ENCODE measurements at regions not wholly inside any gene's neighbourhood (a gene's known extent, or its start where the extent isn't known, plus 50 kb on each side); places are given as distances from the start of the nearest gene placed in this dataset.

GRCh38 chr2:128543646-128544045, 225.0 kb upstream of the HS6ST1 start:
- DNase-seq (ENCODE audit: low read depth) = no peak
- no peak for TF ChIP-seq CTCF (IDR thresholded peaks at IDR 0.05; ENCODE audit: insufficient read depth, low read length)
- no peak overlapping the region for H3K4me3 ChIP-seq (ENCODE audit: low read depth, low read length)

GRCh38 chr2:128544321-128545037, 225.8 kb upstream of the HS6ST1 start:
- no peak overlapping the region for H3K4me3 ChIP-seq (ENCODE audit: low read depth, low read length)
- DNase-seq (ENCODE audit: low read depth) = no peak
- TF ChIP-seq CTCF (IDR thresholded peaks at IDR 0.05; ENCODE audit: insufficient read depth, low read length) = no peak

GRCh38 chr2:128545085-128545484, 226.4 kb upstream of the HS6ST1 start:
- no peak for TF ChIP-seq CTCF (IDR thresholded peaks at IDR 0.05; ENCODE audit: insufficient read depth, low read length)
- DNase-seq (ENCODE audit: low read depth) = no peak
- H3K4me3 ChIP-seq (ENCODE audit: low read depth, low read length) = no peak overlapping the region

DNA sequence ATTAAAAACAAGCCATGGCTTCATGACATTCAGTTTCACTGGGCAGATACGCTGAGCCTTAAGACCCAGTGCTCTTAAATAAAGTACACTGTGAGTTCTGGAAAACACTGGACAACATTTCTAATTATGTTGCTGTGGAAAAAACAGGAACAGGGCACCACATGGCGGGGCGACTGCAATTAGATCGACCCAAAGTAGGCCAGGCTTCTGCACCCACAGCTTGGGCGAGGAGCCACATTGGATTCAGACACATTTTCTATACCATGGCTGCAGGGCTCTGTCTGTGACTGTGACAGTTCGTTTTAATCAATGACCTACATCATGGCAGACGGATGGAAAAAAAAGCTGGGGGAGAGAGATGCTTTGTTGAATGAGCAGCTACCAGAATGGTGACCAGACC, 227.2 kb upstream of the HS6ST1 start:
- DNase-seq (ENCODE audit: low read depth) = no peak
- H3K4me3 ChIP-seq (ENCODE audit: low read depth, low read length) = no peak overlapping the region
- TF ChIP-seq CTCF (IDR thresholded peaks at IDR 0.05; ENCODE audit: insufficient read depth, low read length) = no peak

DNA sequence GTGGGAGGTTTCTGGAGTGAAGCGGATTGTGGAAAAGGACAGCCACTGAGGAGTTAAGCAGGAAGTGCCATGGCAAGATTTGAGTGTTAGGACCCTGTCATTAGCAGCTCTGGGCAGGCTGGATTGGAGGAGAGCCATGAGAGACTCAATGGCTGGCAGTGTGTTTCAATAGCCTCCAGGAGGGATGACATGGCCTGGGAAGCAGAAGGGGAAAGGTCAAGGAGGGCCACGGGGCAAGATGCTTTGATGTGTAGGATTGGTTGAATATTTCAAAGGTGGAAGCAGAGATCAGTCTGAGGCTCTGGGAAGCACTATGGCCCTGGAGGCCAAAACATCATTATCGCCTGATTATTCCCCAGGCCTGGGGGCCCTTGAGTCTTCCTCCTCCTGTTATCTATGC, 229.0 kb upstream of the HS6ST1 start:
- DNase-seq (ENCODE audit: low read depth) = no peak
- no peak for TF ChIP-seq CTCF (IDR thresholded peaks at IDR 0.05; ENCODE audit: insufficient read depth, low read length)

GRCh38 chr2:128548461-128548891, 229.8 kb upstream of the HS6ST1 start:
- DNase-seq (ENCODE audit: low read depth) = no peak
- TF ChIP-seq CTCF (IDR thresholded peaks at IDR 0.05; ENCODE audit: insufficient read depth, low read length) = no peak
- H3K4me3 ChIP-seq (ENCODE audit: low read depth, low read length) = no peak overlapping the region

More for the DNA sequence above, 229.0 kb upstream of the HS6ST1 start:
- H3K4me3 ChIP-seq (ENCODE audit: low read depth, low read length) = no peak overlapping the region

- H3K4me3 ChIP-seq (ENCODE audit: low read depth, low read length) = no peak overlapping the region
- no peak for TF ChIP-seq CTCF (IDR thresholded peaks at IDR 0.05; ENCODE audit: insufficient read depth, low read length)
- no peak for DNase-seq (ENCODE audit: low read depth)
These were observed 230.4 kb upstream of the HS6ST1 start for GRCh38 chr2:128549094-128549493.

Data from fibroblast of the aortic adventitia (primary cell).